Endothelial cell of umbilical vein (primary cell): ENCODE measurements at regions not wholly inside any gene's neighbourhood (a gene's known extent, or its start where the extent isn't known, plus 50 kb on each side); places are given as distances from the start of the nearest gene placed in this dataset.

Experiments used
- BruUV-seq: library from RNA; stranded (reverse); fragments of 400-500 nt; replicated peaks from 2 replicates; lab custom pipeline; 2021; lab: Mats Ljungman, UMichigan
- CTCF ChIA-PET: fragments of 300-600, 350-600 bp; sonication (Branson Sonifier 250); formaldehyde crosslinking; loops from one replicate; lab custom pipeline; 2021; ENCODE audit warnings: antibody characterized with exemption, inconsistent platforms; lab: Charles Lee
- POLR2A ChIA-PET: fragments of 300-600, 350-600 bp; sonication (Branson Sonifier 250); formaldehyde crosslinking; loops from one replicate; lab custom pipeline; 2021; ENCODE audit warnings: antibody characterized with exemption, inconsistent platforms; lab: Charles Lee
- DNase-seq: peaks from one replicate; pipeline ENCODE4 v3.0.0-alpha.2; 2011; ENCODE audit warnings: low read depth, low spot score
- FAIRE-seq: peaks from 2 replicates; lab custom pipeline; 2011; peaks lifted over from hg19 to GRCh38; lab: Jason Lieb, UNC
- H2AFZ ChIP-seq: 2 replicates; pipeline ENCODE4 v1.6.0; 2012; ENCODE audit warnings: low read depth, low read length, control low read depth, inconsistent platforms
- H3K27ac ChIP-seq: 2 replicates; pipeline ENCODE4 v1.5.1; 2011; ENCODE audit warnings: low read depth, mild to moderate bottlenecking, control low read depth, low read length, moderate library complexity; ENCODE audit not compliant: insufficient read depth
- H3K27me3 ChIP-seq, 2 experiments: 2 replicates each; pipeline versions ENCODE4 v1.6.0 to v1.6.1; 2011; ENCODE audit warnings: low read length in 2 of 2, mixed read lengths in 1 of 2; ENCODE audit not compliant: control insufficient read depth in 2 of 2, insufficient read depth in 2 of 2
- H3K36me3 ChIP-seq, 2 experiments: 2 replicates in 1 of 2; 3 replicates in 1 of 2; pipeline ENCODE4 v1.5.1; 2011; ENCODE audit warnings: low read length in 2 of 2, mild to moderate bottlenecking in 1 of 2, moderate library complexity in 1 of 2; ENCODE audit not compliant: control insufficient read depth in 2 of 2, insufficient read depth in 2 of 2; ENCODE audit errors: extremely low read depth in 1 of 2
- H3K4me1 ChIP-seq: 3 replicates; pipeline ENCODE4 v1.5.1; 2011; ENCODE audit warnings: mild to moderate bottlenecking, low read length; ENCODE audit not compliant: control insufficient read depth, insufficient read depth; ENCODE audit errors: extremely low read depth
- H3K4me2 ChIP-seq: 2 replicates; pipeline ENCODE4 v1.6.1; 2011; ENCODE audit warnings: low read length, control low read depth, mixed read lengths; ENCODE audit not compliant: insufficient read depth
- H3K4me3 ChIP-seq, 3 experiments: fragments of 200-600 bp in 1 of 3; sonication (generic), shearing (Covaris generic) in 1 of 3; replicated peaks in 1 of 3; 2 replicates each; pipeline ENCODE4 v1.5.1; 2011 to 2016; ENCODE audit warnings: control low read depth in 3 of 3, low read length in 3 of 3, mild to moderate bottlenecking in 2 of 3, inconsistent platforms in 1 of 3, low read depth in 1 of 3, moderate library complexity in 1 of 3; ENCODE audit not compliant: insufficient read depth in 1 of 3
- H3K79me2 ChIP-seq: 2 replicates; pipeline ENCODE4 v1.6.0; 2012; ENCODE audit warnings: low read length, inconsistent platforms; ENCODE audit not compliant: control insufficient read depth, insufficient read depth
- H3K9ac ChIP-seq: replicated peaks from 2 replicates; pipeline ENCODE3; 2011; ENCODE audit warnings: low read length, control low read depth; ENCODE audit not compliant: insufficient read depth; ENCODE audit errors: extremely low read depth
- H3K9me1 ChIP-seq: replicated peaks from 3 replicates; pipeline ENCODE4 v1.6.0; 2011; ENCODE audit warnings: mild to moderate bottlenecking, low read length; ENCODE audit not compliant: control insufficient read depth, insufficient read depth; ENCODE audit errors: extremely low read depth
- H3K9me3 ChIP-seq: replicated peaks from 2 replicates; pipeline ENCODE4 v1.5.1; 2012; ENCODE audit warnings: low read length, inconsistent platforms; ENCODE audit not compliant: control insufficient read depth, insufficient read depth
- H4K20me1 ChIP-seq: replicated peaks from 2 replicates; pipeline ENCODE3; 2011; ENCODE audit warnings: mild to moderate bottlenecking, low read length; ENCODE audit not compliant: control insufficient read depth, insufficient read depth; ENCODE audit errors: extremely low read depth
- EZH2 ChIP-seq: IDR thresholded peaks from 2 replicates; pipeline ENCODE4 v1.6.1; 2012; ENCODE audit warnings: borderline replicate concordance, low read depth, mild to moderate bottlenecking, moderate library complexity, low read length, inconsistent platforms; ENCODE audit not compliant: severe bottlenecking
- FOS ChIP-seq: IDR thresholded peaks from 2 replicates; pipeline ENCODE4 v1.6.1; 2011; ENCODE audit warnings: mild to moderate bottlenecking, low read length, moderate library complexity, borderline replicate concordance; ENCODE audit not compliant: insufficient read depth
- GATA2 ChIP-seq: IDR thresholded peaks from 2 replicates; pipeline ENCODE4 v1.7.0; 2011; ENCODE audit warnings: low read depth, mild to moderate bottlenecking, moderate library complexity, mixed read lengths, low read length; ENCODE audit not compliant: insufficient read length, insufficient read depth
- JUN ChIP-seq: IDR thresholded peaks from 2 replicates; pipeline ENCODE4 v1.6.1; 2011; ENCODE audit warnings: borderline replicate concordance, low read depth; ENCODE audit not compliant: insufficient read length, insufficient read depth
- MAX ChIP-seq: IDR thresholded peaks from 2 replicates; pipeline ENCODE4 v1.6.1; 2011; ENCODE audit not compliant: insufficient read depth, insufficient read length
- MYC ChIP-seq: IDR thresholded peaks from one replicate; pipeline ENCODE4 v1.6.1; 2011; ENCODE audit warnings: mild to moderate bottlenecking, low read depth, low read length
- POLR2A ChIP-seq: IDR thresholded peaks from 2 replicates; pipeline ENCODE4 v1.6.1; 2012; ENCODE audit warnings: low read depth, mild to moderate bottlenecking, control low read depth, low read length
- POLR2AphosphoS5 ChIP-seq: IDR thresholded peaks from 2 replicates; pipeline ENCODE4 v1.6.1; 2012; ENCODE audit warnings: low read depth, mild to moderate bottlenecking, control low read depth, low read length, moderate library complexity; ENCODE audit not compliant: insufficient read depth
- dilution Hi-C: fragments of 300-500 bp; cut with MboI; formaldehyde crosslinking; loops from one replicate; pipeline ENCODE4 v1.15.0; 2019; ENCODE audit warnings: low sequenced_read_pairs; ENCODE audit not compliant: extremely low pct_ligation_motif_present
- intact Hi-C: fragments of 100-400 bp; cut with micrococcal nuclease; formaldehyde crosslinking; loops from one replicate; pipeline ENCODE4 v1.10.0; 2022
- TF ChIP-seq, protein P1 (sequence below), 2 donors: IDR thresholded peaks; 1 replicate in 1 of 2; 2 replicates in 1 of 2; pipeline ENCODE4 v1.5.1; 2011; ENCODE audit warnings: low read length in 2 of 2, mild to moderate bottlenecking in 2 of 2, moderate library complexity in 2 of 2, control low read depth in 1 of 2, inconsistent platforms in 1 of 2, low read depth in 1 of 2; ENCODE audit not compliant: insufficient read depth in 1 of 2; ENCODE audit errors: extremely low read depth in 1 of 2

- TF ChIP-seq POLR2A (no peak), MAX (no peak), JUN (no peak), EZH2 (no peak), GATA2 (no peak), POLR2AphosphoS5 (no peak), MYC (no peak), FOS (no peak)
- TF ChIP-seq, protein P1, sequence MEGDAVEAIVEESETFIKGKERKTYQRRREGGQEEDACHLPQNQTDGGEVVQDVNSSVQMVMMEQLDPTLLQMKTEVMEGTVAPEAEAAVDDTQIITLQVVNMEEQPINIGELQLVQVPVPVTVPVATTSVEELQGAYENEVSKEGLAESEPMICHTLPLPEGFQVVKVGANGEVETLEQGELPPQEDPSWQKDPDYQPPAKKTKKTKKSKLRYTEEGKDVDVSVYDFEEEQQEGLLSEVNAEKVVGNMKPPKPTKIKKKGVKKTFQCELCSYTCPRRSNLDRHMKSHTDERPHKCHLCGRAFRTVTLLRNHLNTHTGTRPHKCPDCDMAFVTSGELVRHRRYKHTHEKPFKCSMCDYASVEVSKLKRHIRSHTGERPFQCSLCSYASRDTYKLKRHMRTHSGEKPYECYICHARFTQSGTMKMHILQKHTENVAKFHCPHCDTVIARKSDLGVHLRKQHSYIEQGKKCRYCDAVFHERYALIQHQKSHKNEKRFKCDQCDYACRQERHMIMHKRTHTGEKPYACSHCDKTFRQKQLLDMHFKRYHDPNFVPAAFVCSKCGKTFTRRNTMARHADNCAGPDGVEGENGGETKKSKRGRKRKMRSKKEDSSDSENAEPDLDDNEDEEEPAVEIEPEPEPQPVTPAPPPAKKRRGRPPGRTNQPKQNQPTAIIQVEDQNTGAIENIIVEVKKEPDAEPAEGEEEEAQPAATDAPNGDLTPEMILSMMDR (IDR thresholded peaks at IDR 0.05; ENCODE audit: extremely low read depth in 1 of 2, insufficient read depth in 1 of 2, low read depth in 1 of 2, low read length in 2 of 2), result no peak
- CTCF ChIA-PET, result interaction anchor here (1.1 kb wide), 1 partner anchor 32 kb away, joined by 3 read pairs; no protein-coding TSS in a partner anchor
- Histone ChIP-seq H3K9me1 (no peaks in the 10 kb centered on the region), H3K4me1 (no peaks in the 10 kb centered on the region), H3K79me2 (no peaks in the 10 kb centered on the region), H3K4me2 (no peak overlapping the region), H3K27ac (no peak overlapping the region), H4K20me1 (no peaks in the 10 kb centered on the region), H3K9me3 (no peaks in the 10 kb centered on the region), H3K27me3 (no peaks in the 10 kb centered on the region), H3K9ac (no peak overlapping the region), H3K4me3 (no peak overlapping the region), H3K36me3 (no peaks in the 10 kb centered on the region), H2AFZ (no peak overlapping the region)
- intact Hi-C loops, result no loop called here
- POLR2A ChIA-PET, result no interaction called here
- DNase-seq, result no peak
- dilution Hi-C loops, result no loop called here
- no TSS peak for BruUV-seq
- no peak for FAIRE-seq
Observed at GRCh38 chr4:10197952-10198351, 81.4 kb upstream of the WDR1 start.
